ENCODE measurements at regions not wholly inside any gene's neighbourhood (a gene's known extent, or its start where the extent isn't known, plus 50 kb on each side); places are given as distances from the start of the nearest gene placed in this dataset.

- TF ChIP-seq TEAD4 (CRISPR knock-in tag; IDR thresholded peaks at IDR 0.05) (no peak), TP53 (CRISPR knock-in tag; IDR thresholded peaks at IDR 0.05) (no peak), NFYB (CRISPR knock-in tag; conservative IDR thresholded peaks at IDR 0.05; ENCODE audit: low read depth) (no peak), JAZF1 (CRISPR knock-in tag; IDR thresholded peaks at IDR 0.05) (no peak), ELF4 (CRISPR knock-in tag; IDR thresholded peaks at IDR 0.05; ENCODE audit: low read depth) (no peak), E2F1 (CRISPR knock-in tag; IDR thresholded peaks at IDR 0.05) (no peak)
- TF ChIP-seq, protein P1, sequence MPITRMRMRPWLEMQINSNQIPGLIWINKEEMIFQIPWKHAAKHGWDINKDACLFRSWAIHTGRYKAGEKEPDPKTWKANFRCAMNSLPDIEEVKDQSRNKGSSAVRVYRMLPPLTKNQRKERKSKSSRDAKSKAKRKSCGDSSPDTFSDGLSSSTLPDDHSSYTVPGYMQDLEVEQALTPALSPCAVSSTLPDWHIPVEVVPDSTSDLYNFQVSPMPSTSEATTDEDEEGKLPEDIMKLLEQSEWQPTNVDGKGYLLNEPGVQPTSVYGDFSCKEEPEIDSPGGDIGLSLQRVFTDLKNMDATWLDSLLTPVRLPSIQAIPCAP (CRISPR knock-in tag; IDR thresholded peaks at IDR 0.05): no peak
- TF ChIP-seq, protein P2, sequence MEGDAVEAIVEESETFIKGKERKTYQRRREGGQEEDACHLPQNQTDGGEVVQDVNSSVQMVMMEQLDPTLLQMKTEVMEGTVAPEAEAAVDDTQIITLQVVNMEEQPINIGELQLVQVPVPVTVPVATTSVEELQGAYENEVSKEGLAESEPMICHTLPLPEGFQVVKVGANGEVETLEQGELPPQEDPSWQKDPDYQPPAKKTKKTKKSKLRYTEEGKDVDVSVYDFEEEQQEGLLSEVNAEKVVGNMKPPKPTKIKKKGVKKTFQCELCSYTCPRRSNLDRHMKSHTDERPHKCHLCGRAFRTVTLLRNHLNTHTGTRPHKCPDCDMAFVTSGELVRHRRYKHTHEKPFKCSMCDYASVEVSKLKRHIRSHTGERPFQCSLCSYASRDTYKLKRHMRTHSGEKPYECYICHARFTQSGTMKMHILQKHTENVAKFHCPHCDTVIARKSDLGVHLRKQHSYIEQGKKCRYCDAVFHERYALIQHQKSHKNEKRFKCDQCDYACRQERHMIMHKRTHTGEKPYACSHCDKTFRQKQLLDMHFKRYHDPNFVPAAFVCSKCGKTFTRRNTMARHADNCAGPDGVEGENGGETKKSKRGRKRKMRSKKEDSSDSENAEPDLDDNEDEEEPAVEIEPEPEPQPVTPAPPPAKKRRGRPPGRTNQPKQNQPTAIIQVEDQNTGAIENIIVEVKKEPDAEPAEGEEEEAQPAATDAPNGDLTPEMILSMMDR (IDR thresholded peaks at IDR 0.05): no peak
- TF ChIP-seq, protein P3, sequence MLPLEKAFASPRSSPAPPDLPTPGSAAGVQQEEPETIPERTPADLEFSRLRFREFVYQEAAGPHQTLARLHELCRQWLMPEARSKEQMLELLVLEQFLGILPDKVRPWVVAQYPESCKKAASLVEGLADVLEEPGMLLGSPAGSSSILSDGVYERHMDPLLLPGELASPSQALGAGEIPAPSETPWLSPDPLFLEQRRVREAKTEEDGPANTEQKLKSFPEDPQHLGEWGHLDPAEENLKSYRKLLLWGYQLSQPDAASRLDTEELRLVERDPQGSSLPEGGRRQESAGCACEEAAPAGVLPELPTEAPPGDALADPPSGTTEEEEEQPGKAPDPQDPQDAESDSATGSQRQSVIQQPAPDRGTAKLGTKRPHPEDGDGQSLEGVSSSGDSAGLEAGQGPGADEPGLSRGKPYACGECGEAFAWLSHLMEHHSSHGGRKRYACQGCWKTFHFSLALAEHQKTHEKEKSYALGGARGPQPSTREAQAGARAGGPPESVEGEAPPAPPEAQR (CRISPR knock-in tag; IDR thresholded peaks at IDR 0.05): no peak
- TF ChIP-seq, protein P4, sequence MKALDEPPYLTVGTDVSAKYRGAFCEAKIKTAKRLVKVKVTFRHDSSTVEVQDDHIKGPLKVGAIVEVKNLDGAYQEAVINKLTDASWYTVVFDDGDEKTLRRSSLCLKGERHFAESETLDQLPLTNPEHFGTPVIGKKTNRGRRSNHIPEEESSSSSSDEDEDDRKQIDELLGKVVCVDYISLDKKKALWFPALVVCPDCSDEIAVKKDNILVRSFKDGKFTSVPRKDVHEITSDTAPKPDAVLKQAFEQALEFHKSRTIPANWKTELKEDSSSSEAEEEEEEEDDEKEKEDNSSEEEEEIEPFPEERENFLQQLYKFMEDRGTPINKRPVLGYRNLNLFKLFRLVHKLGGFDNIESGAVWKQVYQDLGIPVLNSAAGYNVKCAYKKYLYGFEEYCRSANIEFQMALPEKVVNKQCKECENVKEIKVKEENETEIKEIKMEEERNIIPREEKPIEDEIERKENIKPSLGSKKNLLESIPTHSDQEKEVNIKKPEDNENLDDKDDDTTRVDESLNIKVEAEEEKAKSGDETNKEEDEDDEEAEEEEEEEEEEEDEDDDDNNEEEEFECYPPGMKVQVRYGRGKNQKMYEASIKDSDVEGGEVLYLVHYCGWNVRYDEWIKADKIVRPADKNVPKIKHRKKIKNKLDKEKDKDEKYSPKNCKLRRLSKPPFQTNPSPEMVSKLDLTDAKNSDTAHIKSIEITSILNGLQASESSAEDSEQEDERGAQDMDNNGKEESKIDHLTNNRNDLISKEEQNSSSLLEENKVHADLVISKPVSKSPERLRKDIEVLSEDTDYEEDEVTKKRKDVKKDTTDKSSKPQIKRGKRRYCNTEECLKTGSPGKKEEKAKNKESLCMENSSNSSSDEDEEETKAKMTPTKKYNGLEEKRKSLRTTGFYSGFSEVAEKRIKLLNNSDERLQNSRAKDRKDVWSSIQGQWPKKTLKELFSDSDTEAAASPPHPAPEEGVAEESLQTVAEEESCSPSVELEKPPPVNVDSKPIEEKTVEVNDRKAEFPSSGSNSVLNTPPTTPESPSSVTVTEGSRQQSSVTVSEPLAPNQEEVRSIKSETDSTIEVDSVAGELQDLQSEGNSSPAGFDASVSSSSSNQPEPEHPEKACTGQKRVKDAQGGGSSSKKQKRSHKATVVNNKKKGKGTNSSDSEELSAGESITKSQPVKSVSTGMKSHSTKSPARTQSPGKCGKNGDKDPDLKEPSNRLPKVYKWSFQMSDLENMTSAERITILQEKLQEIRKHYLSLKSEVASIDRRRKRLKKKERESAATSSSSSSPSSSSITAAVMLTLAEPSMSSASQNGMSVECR (CRISPR knock-in tag; IDR thresholded peaks at IDR 0.05; ENCODE audit: borderline replicate concordance): no peak
- TF ChIP-seq, protein P5, sequence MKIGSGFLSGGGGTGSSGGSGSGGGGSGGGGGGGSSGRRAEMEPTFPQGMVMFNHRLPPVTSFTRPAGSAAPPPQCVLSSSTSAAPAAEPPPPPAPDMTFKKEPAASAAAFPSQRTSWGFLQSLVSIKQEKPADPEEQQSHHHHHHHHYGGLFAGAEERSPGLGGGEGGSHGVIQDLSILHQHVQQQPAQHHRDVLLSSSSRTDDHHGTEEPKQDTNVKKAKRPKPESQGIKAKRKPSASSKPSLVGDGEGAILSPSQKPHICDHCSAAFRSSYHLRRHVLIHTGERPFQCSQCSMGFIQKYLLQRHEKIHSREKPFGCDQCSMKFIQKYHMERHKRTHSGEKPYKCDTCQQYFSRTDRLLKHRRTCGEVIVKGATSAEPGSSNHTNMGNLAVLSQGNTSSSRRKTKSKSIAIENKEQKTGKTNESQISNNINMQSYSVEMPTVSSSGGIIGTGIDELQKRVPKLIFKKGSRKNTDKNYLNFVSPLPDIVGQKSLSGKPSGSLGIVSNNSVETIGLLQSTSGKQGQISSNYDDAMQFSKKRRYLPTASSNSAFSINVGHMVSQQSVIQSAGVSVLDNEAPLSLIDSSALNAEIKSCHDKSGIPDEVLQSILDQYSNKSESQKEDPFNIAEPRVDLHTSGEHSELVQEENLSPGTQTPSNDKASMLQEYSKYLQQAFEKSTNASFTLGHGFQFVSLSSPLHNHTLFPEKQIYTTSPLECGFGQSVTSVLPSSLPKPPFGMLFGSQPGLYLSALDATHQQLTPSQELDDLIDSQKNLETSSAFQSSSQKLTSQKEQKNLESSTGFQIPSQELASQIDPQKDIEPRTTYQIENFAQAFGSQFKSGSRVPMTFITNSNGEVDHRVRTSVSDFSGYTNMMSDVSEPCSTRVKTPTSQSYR (CRISPR knock-in tag; IDR thresholded peaks at IDR 0.05): no peak
- TF ChIP-seq, protein P6, sequence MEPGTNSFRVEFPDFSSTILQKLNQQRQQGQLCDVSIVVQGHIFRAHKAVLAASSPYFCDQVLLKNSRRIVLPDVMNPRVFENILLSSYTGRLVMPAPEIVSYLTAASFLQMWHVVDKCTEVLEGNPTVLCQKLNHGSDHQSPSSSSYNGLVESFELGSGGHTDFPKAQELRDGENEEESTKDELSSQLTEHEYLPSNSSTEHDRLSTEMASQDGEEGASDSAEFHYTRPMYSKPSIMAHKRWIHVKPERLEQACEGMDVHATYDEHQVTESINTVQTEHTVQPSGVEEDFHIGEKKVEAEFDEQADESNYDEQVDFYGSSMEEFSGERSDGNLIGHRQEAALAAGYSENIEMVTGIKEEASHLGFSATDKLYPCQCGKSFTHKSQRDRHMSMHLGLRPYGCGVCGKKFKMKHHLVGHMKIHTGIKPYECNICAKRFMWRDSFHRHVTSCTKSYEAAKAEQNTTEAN (CRISPR knock-in tag; IDR thresholded peaks at IDR 0.05): no peak
- TF ChIP-seq, protein P7, sequence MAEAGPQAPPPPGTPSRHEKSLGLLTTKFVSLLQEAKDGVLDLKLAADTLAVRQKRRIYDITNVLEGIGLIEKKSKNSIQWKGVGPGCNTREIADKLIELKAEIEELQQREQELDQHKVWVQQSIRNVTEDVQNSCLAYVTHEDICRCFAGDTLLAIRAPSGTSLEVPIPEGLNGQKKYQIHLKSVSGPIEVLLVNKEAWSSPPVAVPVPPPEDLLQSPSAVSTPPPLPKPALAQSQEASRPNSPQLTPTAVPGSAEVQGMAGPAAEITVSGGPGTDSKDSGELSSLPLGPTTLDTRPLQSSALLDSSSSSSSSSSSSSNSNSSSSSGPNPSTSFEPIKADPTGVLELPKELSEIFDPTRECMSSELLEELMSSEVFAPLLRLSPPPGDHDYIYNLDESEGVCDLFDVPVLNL (CRISPR knock-in tag; IDR thresholded peaks at IDR 0.05; ENCODE audit: borderline replicate concordance, low read depth): no peak
Observed at GRCh38 chr5:168157141-168157540, 134.3 kb upstream of the WWC1 start.
